ENCODE measurements at regions not wholly inside any gene's neighbourhood (a gene's known extent, or its start where the extent isn't known, plus 50 kb on each side); places are given as distances from the start of the nearest gene placed in this dataset.

DNA sequence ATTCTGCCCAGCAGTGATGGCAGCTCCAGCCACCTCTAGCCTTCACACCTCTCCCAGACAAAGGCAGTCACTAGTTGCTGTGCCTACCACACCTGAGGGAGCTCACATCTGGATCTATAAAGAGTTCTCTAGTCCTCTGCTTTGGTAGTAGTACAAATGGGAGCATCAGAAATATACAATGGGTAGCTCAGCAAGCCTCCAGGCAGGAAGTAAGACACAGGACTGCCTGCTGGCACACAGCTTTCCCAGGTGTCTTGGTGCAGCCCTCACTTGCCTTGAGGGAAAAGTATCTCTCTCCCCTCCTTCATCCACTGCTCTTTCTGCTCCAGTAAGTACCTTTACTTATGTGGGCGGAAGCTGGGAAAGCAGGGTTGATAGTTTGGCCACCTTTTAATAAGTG, 212.9 kb upstream of the SLC7A11 start:
- DNase-seq (no peak), ATAC-seq (ENCODE audit: poor library complexity) (no peak)
- CTCF ChIA-PET, result no interaction called here
- H3K4me1 Mint-ChIP-seq (ENCODE audit: low read depth), result no peaks in the 10 kb centered on the region
- no peak overlapping the region for H3K27ac Mint-ChIP-seq
- POLR2A ChIA-PET, result no interaction called here
- Histone ChIP-seq H3K27me3 (ENCODE audit: control insufficient read depth in 1 of 2, insufficient read depth in 2 of 2, low read length in 2 of 2) (no peaks in the 10 kb centered on the region), H3K4me1 (ENCODE audit: insufficient read depth, low read length) (no peaks in the 10 kb centered on the region), H3K27ac (ENCODE audit: low read depth in 1 of 2, low read length in 2 of 2) (no peak overlapping the region), H3K9me3 (ENCODE audit: control insufficient read depth in 1 of 2, insufficient read depth in 1 of 2, low read length in 2 of 2) (no peaks in the 10 kb centered on the region), H3K4me3 (ENCODE audit: low read length) (no peak overlapping the region), H3K36me3 (ENCODE audit: insufficient read depth, low read length) (no peaks in the 10 kb centered on the region)
- TF ChIP-seq, protein P1, sequence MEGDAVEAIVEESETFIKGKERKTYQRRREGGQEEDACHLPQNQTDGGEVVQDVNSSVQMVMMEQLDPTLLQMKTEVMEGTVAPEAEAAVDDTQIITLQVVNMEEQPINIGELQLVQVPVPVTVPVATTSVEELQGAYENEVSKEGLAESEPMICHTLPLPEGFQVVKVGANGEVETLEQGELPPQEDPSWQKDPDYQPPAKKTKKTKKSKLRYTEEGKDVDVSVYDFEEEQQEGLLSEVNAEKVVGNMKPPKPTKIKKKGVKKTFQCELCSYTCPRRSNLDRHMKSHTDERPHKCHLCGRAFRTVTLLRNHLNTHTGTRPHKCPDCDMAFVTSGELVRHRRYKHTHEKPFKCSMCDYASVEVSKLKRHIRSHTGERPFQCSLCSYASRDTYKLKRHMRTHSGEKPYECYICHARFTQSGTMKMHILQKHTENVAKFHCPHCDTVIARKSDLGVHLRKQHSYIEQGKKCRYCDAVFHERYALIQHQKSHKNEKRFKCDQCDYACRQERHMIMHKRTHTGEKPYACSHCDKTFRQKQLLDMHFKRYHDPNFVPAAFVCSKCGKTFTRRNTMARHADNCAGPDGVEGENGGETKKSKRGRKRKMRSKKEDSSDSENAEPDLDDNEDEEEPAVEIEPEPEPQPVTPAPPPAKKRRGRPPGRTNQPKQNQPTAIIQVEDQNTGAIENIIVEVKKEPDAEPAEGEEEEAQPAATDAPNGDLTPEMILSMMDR (IDR thresholded peaks at IDR 0.05), result no peak
- H3K36me3 Mint-ChIP-seq (ENCODE audit: low read depth), result no peaks in the 10 kb centered on the region
- no peaks in the 10 kb centered on the region for H3K27me3 Mint-ChIP-seq
- H3K9me3 Mint-ChIP-seq, result no peaks in the 10 kb centered on the region
- intact Hi-C loops (cut with DNase I, micrococcal nuclease), result no loop called here
- H3K4me3 Mint-ChIP-seq, result no peak overlapping the region

DNA sequence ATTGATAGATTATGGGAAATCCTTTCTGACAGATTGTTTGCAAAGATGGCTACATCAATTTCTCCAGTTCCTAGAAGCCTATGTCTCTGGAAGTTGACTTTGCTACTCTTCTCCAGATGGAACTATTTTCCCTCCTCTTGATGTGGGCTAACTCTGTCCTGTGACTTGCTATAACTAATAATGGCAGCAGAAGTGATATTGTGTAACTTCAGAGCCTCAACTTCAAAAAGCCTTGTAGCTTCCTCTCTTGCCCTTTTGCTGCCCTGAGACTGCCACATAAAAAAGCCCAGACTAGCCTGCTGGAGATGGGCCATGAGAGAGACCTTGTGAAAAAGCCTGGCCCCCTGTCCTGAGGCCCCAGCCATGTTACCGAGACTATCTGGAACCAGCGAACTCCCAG, 210.7 kb upstream of the SLC7A11 start:
- no peaks in the 10 kb centered on the region for H3K9me3 ChIP-seq (ENCODE audit: control insufficient read depth in 1 of 2, insufficient read depth in 1 of 2, low read length in 2 of 2)
- ChIA-PET CTCF (no interaction called here), POLR2A (no interaction called here)
- no peaks in the 10 kb centered on the region for H3K27me3 ChIP-seq (ENCODE audit: control insufficient read depth in 1 of 2, insufficient read depth in 2 of 2, low read length in 2 of 2)
- no peaks in the 10 kb centered on the region for H3K36me3 ChIP-seq (ENCODE audit: insufficient read depth, low read length)
- H3K36me3 Mint-ChIP-seq (ENCODE audit: low read depth), result no peaks in the 10 kb centered on the region
- ATAC-seq (ENCODE audit: poor library complexity) (no peak), DNase-seq (no peak)
- H3K4me1 Mint-ChIP-seq (ENCODE audit: low read depth), result no peaks in the 10 kb centered on the region
- H3K27me3 Mint-ChIP-seq, result no peaks in the 10 kb centered on the region
- no peak overlapping the region for H3K27ac Mint-ChIP-seq
- H3K9me3 Mint-ChIP-seq, result no peaks in the 10 kb centered on the region
- intact Hi-C loops (cut with DNase I, micrococcal nuclease), result no loop called here
- H3K4me3 ChIP-seq (ENCODE audit: low read length), result no peak overlapping the region
- H3K27ac ChIP-seq (ENCODE audit: low read depth in 1 of 2, low read length in 2 of 2), result no peak overlapping the region
- TF ChIP-seq, protein P1 (IDR thresholded peaks at IDR 0.05), result no peak
- H3K4me1 ChIP-seq (ENCODE audit: insufficient read depth, low read length), result no peaks in the 10 kb centered on the region
- H3K4me3 Mint-ChIP-seq, result no peak overlapping the region

DNA sequence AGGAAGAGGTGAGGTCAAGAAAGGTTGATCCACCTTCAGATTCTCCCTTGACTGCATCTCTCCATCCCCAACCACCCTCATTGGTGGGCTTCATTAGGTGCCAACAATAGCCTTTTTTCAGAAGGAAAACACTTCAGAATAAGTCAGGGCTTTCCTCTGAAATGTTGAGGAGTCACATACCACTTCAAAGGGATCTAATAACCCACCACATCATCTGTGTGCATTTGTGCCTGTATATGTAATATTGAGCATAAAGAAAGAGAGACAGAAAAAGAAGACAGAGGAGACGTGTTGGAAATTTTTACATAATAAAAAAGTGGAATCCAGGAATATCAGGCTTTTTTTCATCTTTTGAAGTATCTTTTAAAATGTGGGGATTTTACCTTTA, 209.1 kb upstream of the SLC7A11 start:
- CTCF ChIA-PET, result no interaction called here
- intact Hi-C loops (cut with DNase I, micrococcal nuclease), result no loop called here
- H3K36me3 Mint-ChIP-seq (ENCODE audit: low read depth), result no peaks in the 10 kb centered on the region
- Histone ChIP-seq H3K4me1 (ENCODE audit: insufficient read depth, low read length) (no peaks in the 10 kb centered on the region), H3K9me3 (ENCODE audit: control insufficient read depth in 1 of 2, insufficient read depth in 1 of 2, low read length in 2 of 2) (no peaks in the 10 kb centered on the region), H3K4me3 (ENCODE audit: low read length) (no peak overlapping the region), H3K27ac (ENCODE audit: low read depth in 1 of 2, low read length in 2 of 2) (no peak overlapping the region), H3K27me3 (ENCODE audit: control insufficient read depth in 1 of 2, insufficient read depth in 2 of 2, low read length in 2 of 2) (no peaks in the 10 kb centered on the region), H3K36me3 (ENCODE audit: insufficient read depth, low read length) (no peaks in the 10 kb centered on the region)
- TF ChIP-seq, protein P1 (IDR thresholded peaks at IDR 0.05), result no peak
- no peak overlapping the region for H3K27ac Mint-ChIP-seq
- ATAC-seq (ENCODE audit: poor library complexity), result no peak
- H3K4me1 Mint-ChIP-seq (ENCODE audit: low read depth), result no peaks in the 10 kb centered on the region
- no peak for DNase-seq
- H3K9me3 Mint-ChIP-seq, result no peaks in the 10 kb centered on the region
- POLR2A ChIA-PET, result no interaction called here
- H3K27me3 Mint-ChIP-seq, result no peaks in the 10 kb centered on the region
- H3K4me3 Mint-ChIP-seq, result no peak overlapping the region

Measured in CD4-positive, alpha-beta T cell (primary cell).